GM21526 (cell line): ENCODE measurements at regions not wholly inside any gene's neighbourhood (a gene's known extent, or its start where the extent isn't known, plus 50 kb on each side); places are given as distances from the start of the nearest gene placed in this dataset.

Experiments used
- ATAC-seq: cut with Tn5 transposase; IDR thresholded peaks from one replicate; pipeline ENCODE4 v1.9.1; 2021; ENCODE audit warnings: moderate library complexity; ENCODE audit not compliant: unreplicated experiment, low FRiP score

DNA sequence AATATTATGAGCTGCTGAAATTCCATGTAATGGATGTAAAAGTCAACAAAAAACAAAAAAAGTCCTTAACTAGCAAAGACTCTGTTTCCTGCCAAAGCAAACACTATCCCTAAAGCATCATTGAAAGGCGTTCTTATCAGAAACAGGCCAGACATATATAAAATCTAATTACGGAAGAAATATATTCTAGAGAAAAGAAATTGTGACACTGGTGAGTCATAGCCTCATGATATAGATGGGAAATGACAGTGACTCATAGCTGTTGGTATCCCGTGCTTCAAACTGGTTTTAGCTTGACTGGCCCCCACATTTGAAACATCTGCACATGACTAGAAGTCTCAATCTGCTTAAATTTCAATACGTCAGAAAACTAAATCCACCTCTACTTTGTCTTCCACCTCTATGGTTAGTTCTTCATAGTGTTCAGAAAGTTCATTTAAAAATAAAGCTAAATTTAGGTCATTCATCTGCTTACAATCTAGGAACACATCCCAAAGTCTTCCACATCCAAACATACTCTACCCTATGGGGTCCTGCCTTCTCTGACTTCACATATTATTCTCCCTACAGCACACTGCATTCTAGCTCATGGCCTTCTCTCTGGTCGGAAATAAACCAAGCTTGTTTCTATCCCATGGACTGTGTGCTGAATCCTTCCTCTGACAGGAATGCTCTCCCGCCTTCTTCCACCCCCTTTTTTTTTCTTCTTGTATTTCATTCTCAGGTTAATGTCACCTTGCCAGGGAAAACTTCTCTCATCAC lies 456.3 kb upstream of the ARRDC4 start:
- no peak for ATAC-seq

- ATAC-seq = no peak
Observed at GRCh38 chr15:97517737-97518136, 442.8 kb upstream of the ARRDC4 start.

DNA sequence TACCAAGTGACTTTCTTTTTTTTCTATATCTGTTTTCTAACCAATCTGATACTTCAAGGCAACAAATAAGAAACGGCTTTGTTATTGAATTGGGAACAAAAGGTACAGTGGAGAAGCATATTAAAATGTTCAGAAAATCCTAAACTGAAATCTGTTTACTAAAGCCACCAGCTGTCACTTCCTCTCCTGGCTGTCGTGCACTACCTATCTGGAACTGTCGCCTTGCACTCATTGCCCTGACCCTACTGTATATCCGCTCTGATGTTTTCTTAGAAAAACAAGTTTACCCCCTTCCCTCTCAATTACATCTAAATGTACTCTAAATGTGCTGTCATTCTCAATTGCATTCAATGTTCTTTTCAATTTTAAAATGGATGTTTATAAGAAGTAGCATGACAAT lies 439.8 kb upstream of the ARRDC4 start:
- no peak for ATAC-seq

- ATAC-seq = no peak
Observed at GRCh38 chr15:97521381-97522285, 438.9 kb upstream of the ARRDC4 start.

DNA sequence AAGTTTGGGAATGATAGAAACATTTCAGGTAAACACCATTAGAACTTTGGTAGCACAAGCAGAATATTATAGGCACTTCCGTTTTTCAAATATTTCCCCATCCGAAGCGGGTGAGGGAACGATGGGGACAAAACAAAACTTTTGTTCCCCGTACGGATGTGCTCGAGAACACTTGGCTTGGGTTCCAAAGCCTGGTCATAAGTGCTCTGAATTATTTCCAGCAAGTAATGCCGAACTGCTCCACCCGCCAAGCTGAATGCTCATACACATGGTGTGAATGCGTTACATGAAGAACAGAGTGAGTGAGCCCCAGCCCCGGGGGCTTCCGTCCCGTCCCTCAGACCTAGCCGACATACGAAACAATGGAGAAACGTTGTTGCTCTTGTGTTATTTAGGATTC lies 438.2 kb upstream of the ARRDC4 start:
- no peak for ATAC-seq

DNA sequence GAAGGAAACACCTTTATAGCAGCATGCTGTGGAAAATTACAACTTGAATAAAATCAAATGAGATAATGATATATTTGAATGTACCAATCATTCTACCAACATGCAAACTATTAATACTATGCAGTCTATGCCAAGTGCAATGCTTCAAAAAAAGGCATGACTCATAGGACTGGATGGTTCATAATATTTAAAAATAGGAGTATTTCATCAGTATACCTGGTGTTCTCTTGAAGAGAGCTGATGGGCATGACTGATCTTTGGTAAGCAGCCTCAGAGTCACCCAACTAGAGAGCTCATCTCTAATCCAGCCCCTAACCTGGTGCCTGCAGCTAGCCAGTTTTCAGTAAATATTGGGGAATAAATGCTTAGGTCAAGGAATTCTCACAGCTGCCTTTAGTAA lies 434.7 kb upstream of the ARRDC4 start:
- no peak for ATAC-seq

DNA sequence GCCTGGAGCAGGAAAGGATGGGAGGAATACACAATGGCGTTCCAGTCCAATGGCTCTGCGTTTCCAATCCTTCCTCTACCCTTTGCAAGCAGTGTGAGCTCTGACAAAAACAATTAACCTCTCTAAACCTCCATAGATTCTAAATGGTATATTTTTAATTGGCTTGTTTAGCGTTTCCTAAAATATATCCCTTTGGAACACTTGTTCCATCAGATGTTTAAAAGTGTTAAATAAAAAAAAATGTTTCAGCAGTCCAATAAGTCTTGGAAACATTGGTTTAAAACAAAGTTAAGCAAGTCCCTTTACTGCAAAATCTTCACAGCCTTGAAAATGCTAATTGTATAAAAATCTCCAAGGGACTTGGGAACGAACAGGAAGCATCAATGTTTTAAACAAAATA lies 432.3 kb upstream of the ARRDC4 start:
- ATAC-seq = no peak

DNA sequence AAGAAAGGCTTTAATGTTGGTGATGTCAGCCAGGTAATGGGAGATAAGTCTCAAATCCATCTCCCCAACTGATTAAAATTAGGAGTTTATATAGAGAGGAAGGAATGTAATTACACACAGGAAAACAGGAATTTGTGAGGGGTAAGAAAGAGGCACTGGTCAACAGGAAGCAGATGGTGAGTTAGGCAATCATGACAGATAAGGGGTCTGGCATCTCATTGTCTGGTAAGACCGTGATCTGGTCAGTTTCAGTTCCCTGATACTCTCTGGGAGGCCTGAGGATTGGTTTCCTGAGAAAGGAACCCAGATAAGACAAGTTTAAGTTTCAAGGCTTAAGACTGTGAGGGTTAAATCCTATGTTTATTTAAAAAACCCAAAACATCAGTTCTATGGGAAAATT lies 414.7 kb upstream of the ARRDC4 start:
- no peak for ATAC-seq

DNA sequence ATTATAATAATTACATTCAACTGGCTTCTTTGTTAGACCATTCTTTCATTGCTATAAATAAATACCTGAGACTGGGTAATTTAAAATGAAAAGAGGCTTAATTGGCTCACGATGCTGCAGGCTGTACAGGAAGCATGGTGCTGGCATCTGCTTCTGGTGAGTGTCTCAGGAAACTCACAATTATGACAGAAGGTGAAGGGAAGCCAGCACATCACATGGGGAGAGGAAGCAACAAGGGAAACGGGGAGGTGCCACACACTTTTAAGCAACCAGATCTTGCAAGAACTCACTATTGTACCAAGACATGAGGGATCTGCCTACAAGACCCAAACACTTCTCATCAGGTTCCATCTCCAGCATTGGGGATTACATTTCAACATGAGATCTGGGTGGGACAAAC lies 413.1 kb upstream of the ARRDC4 start:
- no peak for ATAC-seq

GRCh38 chr15:97561529-97561928 lies 399.0 kb upstream of the ARRDC4 start:
- ATAC-seq = no peak

DNA sequence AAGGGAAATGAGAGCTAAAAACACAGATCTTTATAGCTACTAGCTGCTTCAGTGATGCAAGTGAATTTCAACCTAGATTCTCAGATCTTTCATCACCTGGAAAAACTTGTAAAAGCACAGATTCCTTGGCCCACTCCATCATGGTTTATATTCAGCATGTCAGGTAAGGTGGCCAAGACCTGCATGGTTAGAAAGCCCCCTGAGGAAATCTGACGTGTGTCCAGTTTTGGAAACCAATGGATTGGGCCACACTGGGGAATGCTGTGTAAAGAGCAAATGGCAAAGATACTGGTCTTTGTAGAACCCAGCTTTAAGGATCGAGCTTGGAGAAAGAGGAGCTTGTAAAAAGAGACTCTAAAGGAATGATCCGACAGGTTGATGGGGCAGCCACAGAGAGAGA lies 397.0 kb upstream of the ARRDC4 start:
- no peak for ATAC-seq

DNA sequence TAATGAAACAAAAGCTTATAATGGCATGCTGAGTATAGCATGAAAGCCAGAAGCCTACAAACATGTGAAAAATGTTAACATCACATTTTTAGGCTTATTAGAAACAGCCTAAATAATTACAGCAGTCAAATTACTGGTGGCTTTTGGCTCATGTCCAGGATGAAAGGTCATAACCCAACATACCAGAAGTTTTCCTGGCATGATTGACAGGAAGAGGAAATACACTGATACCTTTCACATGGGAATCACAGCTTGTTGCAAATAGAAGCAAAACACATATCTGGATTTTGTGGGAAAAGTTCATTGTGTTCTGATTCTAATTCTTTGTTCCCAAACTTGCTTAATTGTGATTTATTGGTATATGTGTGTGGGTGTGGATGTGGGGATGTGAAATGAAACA lies 393.5 kb upstream of the ARRDC4 start:
- no peak for ATAC-seq

DNA sequence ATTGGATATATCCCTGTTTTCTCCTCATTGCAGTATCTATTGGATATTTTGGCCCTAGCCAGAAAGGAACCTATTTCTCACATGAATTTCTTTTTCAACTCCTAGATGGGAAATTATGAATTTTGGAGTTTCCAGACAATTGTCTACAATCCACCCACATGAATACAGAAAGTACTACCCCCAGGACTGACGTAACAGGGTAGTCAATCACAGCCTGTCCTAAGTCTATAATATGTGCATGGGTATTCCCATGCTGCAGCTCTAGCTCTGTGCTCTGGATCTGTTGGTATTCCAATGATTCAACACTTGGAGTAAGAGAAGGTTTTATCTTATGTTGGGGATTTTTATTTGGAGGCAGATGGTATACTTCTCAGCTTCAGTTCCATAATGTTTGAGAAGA lies 393.1 kb upstream of the ARRDC4 start:
- no peak for ATAC-seq

DNA sequence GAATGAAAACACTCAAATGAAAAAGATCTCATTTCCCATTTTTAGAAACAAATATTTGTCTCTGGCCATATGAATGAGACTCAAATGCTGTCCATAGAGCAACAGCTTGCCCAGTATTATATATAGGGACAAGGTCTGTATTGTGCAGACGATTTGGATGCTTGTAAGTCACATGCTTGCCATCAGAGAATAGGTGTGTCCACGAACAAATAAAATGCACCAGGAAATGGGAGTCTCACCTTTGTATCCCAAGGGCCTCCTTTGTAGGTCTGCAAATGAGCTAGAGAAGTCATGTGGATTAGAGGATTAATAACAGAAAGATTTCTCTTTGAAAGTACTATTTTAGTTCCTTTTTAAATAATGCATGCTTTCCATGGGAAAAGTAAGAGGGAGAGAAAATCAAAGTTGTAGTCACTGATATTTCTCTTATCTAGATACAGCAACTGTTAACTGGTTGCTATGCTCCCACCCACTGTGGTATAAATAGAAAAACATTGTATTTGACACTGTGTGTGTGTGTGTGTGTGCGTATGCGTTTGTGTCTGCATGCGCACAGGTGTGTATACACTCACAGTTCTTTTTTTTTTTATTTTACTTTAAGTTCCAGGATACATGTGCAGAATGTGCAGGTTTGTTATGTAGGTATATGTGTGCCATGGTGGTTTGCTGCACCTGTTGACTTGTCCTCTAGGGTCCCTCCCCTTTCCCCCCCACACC lies 383.4 kb upstream of the ARRDC4 start:
- ATAC-seq = no peak

GRCh38 chr15:97585408-97585807 lies 375.1 kb upstream of the ARRDC4 start:
- no peak for ATAC-seq

- no peak for ATAC-seq
Observed at GRCh38 chr15:97592778-97593177, 367.7 kb upstream of the ARRDC4 start.

DNA sequence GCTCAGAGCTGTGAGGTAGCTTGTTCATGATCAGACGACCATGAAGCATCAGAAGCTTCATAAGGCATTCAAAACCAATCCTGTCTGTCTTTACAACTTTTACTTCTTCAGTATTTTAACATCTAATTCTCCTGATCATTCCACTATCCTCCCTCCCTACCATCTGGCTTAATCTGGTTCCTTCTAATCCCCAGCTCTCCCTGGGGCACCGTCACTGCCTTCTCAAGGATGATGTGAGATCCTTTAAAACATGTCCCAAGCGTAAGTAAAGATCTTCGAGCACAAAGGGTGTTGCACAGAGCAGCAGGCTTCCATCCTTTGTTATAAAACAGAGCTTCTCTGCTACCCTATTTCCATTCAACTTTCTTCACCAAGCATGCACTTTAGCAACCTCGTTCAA lies 362.7 kb upstream of the ARRDC4 start:
- ATAC-seq = no peak

DNA sequence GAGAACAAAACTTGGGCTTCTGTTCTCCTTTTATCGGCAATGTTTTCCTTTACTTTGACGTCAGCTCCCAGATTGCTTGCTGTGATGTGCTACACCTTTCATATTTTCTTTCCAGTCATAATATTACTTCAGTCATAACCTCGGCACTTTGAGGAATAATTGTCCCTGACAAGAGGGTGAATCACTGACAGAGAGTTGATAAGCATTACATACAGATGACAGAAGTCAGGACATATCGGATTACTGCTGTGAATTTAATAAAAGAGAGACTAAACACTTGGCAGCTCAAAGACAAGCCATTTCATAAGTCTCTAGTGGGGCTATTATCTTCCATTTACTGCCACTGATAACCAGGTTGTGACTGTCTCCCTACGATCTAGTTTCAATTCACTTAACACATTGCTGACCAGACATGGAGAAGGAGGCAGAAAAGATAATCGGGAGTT lies 362.1 kb upstream of the ARRDC4 start:
- no peak for ATAC-seq

- ATAC-seq = no peak
Observed at GRCh38 chr15:97600190-97600589, 360.3 kb upstream of the ARRDC4 start.

- no peak for ATAC-seq
Observed at GRCh38 chr15:97604677-97605076, 355.8 kb upstream of the ARRDC4 start.

DNA sequence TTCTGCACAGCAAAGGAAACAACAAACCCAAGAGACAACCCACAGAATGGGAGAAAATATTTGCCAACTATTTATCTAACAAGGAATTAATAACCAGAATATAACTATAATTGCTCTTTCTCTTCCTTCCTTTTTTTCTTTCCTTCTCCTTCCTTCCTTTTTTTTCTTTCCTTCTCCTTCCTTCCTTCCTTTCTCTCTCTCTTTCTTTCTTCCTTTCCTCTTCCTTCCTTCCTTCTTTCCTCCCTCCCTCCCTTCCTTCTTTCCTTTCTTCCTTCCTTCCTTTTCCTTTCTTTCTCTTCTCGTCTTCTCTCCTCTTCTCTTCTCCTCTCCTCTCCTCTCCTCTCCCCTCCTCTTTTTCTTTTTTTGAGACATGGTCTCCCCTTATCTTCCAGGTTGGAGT lies 345.4 kb upstream of the ARRDC4 start:
- no peak for ATAC-seq
